Tibial nerve (tissue), 3 donors: ENCODE measurements at regions not wholly inside any gene's neighbourhood (a gene's known extent, or its start where the extent isn't known, plus 50 kb on each side); places are given as distances from the start of the nearest gene placed in this dataset.

Experiments
- POLR2A ChIP-seq, 2 donors: fragments of 450-650 bp; IDR thresholded peaks; one replicate each; pipeline ENCODE4 v1.6.1; 2017; ENCODE audit warnings: antibody characterized with exemption in 2 of 2, mild to moderate bottlenecking in 2 of 2, moderate library complexity in 2 of 2
- TF ChIP-seq, protein P1 (sequence below), 5 experiments: fragments of 200-600 bp in 3 of 5; fragments of 450-650 bp in 2 of 5; sonication (generic) in 3 of 5; IDR thresholded peaks; one replicate each; pipeline ENCODE4 v1.5.1; 2016 to 2019; ENCODE audit warnings: antibody characterized with exemption in 5 of 5, mild to moderate bottlenecking in 3 of 5, moderate library complexity in 2 of 5

DNA sequence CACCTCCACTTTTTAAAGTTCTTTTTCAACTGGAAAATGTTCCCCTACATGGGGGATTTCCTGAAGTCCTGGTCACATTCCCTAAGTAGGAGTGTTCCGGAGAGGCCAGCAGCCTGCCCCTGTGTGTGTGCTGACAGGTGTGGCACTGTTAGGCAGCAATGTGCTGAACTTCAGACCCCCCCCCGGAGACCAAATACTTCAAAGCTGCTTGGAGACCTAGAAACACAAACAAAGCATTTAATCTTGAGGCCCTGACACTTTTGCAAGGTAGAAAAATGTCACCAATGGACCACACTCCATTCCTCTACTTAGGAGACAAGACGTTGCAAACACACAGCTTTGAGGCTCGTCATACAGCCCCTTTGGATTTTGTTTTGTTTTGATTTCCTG lies 259.6 kb upstream of the CTNNB1 start:
- TF ChIP-seq, protein P1, sequence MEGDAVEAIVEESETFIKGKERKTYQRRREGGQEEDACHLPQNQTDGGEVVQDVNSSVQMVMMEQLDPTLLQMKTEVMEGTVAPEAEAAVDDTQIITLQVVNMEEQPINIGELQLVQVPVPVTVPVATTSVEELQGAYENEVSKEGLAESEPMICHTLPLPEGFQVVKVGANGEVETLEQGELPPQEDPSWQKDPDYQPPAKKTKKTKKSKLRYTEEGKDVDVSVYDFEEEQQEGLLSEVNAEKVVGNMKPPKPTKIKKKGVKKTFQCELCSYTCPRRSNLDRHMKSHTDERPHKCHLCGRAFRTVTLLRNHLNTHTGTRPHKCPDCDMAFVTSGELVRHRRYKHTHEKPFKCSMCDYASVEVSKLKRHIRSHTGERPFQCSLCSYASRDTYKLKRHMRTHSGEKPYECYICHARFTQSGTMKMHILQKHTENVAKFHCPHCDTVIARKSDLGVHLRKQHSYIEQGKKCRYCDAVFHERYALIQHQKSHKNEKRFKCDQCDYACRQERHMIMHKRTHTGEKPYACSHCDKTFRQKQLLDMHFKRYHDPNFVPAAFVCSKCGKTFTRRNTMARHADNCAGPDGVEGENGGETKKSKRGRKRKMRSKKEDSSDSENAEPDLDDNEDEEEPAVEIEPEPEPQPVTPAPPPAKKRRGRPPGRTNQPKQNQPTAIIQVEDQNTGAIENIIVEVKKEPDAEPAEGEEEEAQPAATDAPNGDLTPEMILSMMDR (IDR thresholded peaks at IDR 0.05) = no peak
- no peak for TF ChIP-seq POLR2A (IDR thresholded peaks at IDR 0.05)
